Cardiac muscle cell (in vitro differentiated cells and primary cell): ENCODE measurements at regions not wholly inside any gene's neighbourhood (a gene's known extent, or its start where the extent isn't known, plus 50 kb on each side); places are given as distances from the start of the nearest gene placed in this dataset.

Source experiments
- DNase-seq, 2 donors: peaks; one replicate each; pipeline versions ENCODE4 v3.0.0 to v3.0.0-alpha.2; 2010 to 2017; ENCODE audit warnings: low read depth in 1 of 2, low spot score in 1 of 2
- H3K27ac ChIP-seq: fragments of 200-600 bp; sonication (generic); 2 replicates; pipeline ENCODE4 v1.5.1; 2016
- H3K27me3 ChIP-seq: fragments of 200-600 bp; sonication (generic); 2 replicates; pipeline ENCODE4 v1.6.0; 2016; ENCODE audit warnings: control low read depth
- H3K36me3 ChIP-seq: fragments of 200-600 bp; sonication (generic); 2 replicates; pipeline ENCODE4 v1.5.1; 2016; ENCODE audit warnings: control low read depth
- H3K4me1 ChIP-seq: fragments of 200-600 bp; sonication (generic); 2 replicates; pipeline ENCODE4 v1.8.1; 2017; ENCODE audit warnings: low read depth, mild to moderate bottlenecking, mixed run types
- H3K4me3 ChIP-seq: fragments of 200-600 bp; sonication (generic); 2 replicates; pipeline ENCODE4 v1.5.1; 2016; ENCODE audit warnings: mild to moderate bottlenecking
- H3K9me3 ChIP-seq: fragments of 200-600 bp; sonication (generic); 2 replicates; pipeline ENCODE4 v1.5.1; 2017; ENCODE audit warnings: low read depth, mild to moderate bottlenecking, control low read depth
- TF ChIP-seq, protein P1 (sequence below): IDR thresholded peaks from 2 replicates; pipeline ENCODE4 v1.5.1; 2012; ENCODE audit warnings: low read depth, mild to moderate bottlenecking, low read length

DNA sequence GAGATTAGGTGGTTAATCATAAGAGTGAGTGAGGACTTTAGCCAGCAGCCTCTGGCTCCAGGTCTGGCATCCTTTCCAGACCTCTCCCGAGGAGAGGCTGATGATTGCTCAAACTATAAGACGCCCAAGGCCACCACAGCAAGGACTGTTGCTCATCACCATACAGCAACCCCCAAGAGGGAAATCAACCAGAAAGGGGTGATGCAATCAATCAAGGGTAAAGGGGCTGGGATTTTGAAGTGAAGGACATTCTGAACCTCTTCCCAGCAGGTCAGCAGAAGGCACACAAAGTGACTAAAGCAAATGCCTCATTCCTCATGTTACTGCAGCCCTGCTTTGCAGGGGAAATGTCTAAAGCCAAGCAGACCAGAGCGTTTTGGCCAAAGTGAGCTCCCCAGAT is 247.3 kb upstream of the IGF1R start:
- Histone ChIP-seq H3K4me3 (no peak overlapping the region), H3K27ac (no peak overlapping the region), H3K27me3 (no peaks in the 10 kb centered on the region), H3K4me1 (no peaks in the 10 kb centered on the region), H3K9me3 (no peaks in the 10 kb centered on the region), H3K36me3 (no peaks in the 10 kb centered on the region)
- TF ChIP-seq, protein P1, sequence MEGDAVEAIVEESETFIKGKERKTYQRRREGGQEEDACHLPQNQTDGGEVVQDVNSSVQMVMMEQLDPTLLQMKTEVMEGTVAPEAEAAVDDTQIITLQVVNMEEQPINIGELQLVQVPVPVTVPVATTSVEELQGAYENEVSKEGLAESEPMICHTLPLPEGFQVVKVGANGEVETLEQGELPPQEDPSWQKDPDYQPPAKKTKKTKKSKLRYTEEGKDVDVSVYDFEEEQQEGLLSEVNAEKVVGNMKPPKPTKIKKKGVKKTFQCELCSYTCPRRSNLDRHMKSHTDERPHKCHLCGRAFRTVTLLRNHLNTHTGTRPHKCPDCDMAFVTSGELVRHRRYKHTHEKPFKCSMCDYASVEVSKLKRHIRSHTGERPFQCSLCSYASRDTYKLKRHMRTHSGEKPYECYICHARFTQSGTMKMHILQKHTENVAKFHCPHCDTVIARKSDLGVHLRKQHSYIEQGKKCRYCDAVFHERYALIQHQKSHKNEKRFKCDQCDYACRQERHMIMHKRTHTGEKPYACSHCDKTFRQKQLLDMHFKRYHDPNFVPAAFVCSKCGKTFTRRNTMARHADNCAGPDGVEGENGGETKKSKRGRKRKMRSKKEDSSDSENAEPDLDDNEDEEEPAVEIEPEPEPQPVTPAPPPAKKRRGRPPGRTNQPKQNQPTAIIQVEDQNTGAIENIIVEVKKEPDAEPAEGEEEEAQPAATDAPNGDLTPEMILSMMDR, result no peak
- DNase-seq, result no peak

DNA sequence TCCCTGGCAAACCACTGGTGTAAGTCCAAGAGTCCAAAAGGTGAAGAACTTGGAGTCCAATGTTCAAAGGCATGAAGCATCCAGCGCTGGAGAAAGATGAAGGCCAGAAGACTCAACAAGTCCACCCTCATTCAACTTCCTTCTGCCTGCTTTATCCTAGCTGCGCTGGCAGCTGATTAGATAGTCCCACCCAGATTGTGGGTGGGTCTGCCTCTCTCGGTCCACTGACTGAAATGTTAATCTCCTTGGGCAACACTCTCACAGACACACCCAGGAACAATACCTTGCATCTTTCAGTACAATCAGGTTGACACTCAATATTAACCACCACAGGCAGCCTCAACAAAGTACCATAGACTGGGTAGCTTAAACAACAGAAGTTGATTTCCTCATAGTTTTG is 245.9 kb upstream of the IGF1R start:
- Histone ChIP-seq H3K9me3 (no peaks in the 10 kb centered on the region), H3K27ac (no peak overlapping the region), H3K36me3 (no peaks in the 10 kb centered on the region), H3K4me3 (no peak overlapping the region), H3K27me3 (no peaks in the 10 kb centered on the region), H3K4me1 (no peaks in the 10 kb centered on the region)
- TF ChIP-seq, protein P1, result no peak
- DNase-seq, result no peak

GRCh38 chr15:98403169-98403568 is 245.2 kb upstream of the IGF1R start:
- H3K4me3 ChIP-seq, result no peak overlapping the region
- H3K27me3 ChIP-seq, result no peaks in the 10 kb centered on the region
- no peaks in the 10 kb centered on the region for H3K4me1 ChIP-seq
- H3K9me3 ChIP-seq, result no peaks in the 10 kb centered on the region
- no peak for DNase-seq
- H3K27ac ChIP-seq, result no peak overlapping the region
- TF ChIP-seq, protein P1, result no peak
- H3K36me3 ChIP-seq, result no peaks in the 10 kb centered on the region

DNA sequence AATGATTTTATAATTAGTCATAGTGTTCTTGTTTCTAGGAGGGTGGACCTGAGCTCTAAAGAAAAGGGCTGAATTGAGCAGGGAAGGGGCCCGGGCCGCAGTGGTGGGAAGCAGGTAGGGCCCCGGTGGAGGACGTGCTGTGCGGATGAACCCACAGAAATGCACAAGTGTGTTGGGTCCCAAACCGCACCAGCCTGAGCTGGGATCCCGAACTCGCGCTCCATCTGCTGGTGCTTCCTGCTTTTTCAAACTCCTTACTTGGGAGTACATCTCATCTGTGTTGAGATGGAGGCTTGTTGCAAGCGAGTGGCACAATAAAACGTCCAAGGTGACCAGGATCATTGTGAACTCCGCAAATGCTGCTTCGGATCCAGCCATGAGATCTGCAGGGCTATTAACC is 244.8 kb upstream of the IGF1R start:
- Histone ChIP-seq H3K9me3 (no peaks in the 10 kb centered on the region), H3K27me3 (no peaks in the 10 kb centered on the region), H3K36me3 (no peaks in the 10 kb centered on the region), H3K4me1 (no peaks in the 10 kb centered on the region), H3K27ac (no peak overlapping the region), H3K4me3 (no peak overlapping the region)
- no peak for DNase-seq
- TF ChIP-seq, protein P1, result no peak

- Histone ChIP-seq H3K4me3 (no peak overlapping the region), H3K9me3 (no peaks in the 10 kb centered on the region), H3K36me3 (no peaks in the 10 kb centered on the region), H3K27ac (no peak overlapping the region), H3K27me3 (no peaks in the 10 kb centered on the region), H3K4me1 (no peaks in the 10 kb centered on the region)
- no peak for DNase-seq
- TF ChIP-seq, protein P1, result no peak
Measured at GRCh38 chr15:98405013-98405412, 243.3 kb upstream of the IGF1R start.

GRCh38 chr15:98408231-98408630 is 240.1 kb upstream of the IGF1R start:
- Histone ChIP-seq H3K9me3 (no peaks in the 10 kb centered on the region), H3K27ac (no peak overlapping the region), H3K27me3 (no peaks in the 10 kb centered on the region), H3K36me3 (no peaks in the 10 kb centered on the region), H3K4me3 (no peak overlapping the region), H3K4me1 (no peaks in the 10 kb centered on the region)
- TF ChIP-seq, protein P1, result no peak
- no peak for DNase-seq
